H1 (cell line): ENCODE measurements at regions not wholly inside any gene's neighbourhood (a gene's known extent, or its start where the extent isn't known, plus 50 kb on each side); places are given as distances from the start of the nearest gene placed in this dataset.

Source experiments
- BCL11A ChIP-seq, 2 experiments: IDR thresholded peaks; one replicate each; pipeline ENCODE4 v1.6.1; 2011; ENCODE audit warnings: low read depth in 2 of 2, low read length in 2 of 2, mild to moderate bottlenecking in 2 of 2
- YY1 ChIP-seq: IDR thresholded peaks from 2 replicates; pipeline ENCODE4 v1.6.1; 2011; ENCODE audit warnings: low read depth, mild to moderate bottlenecking, low read length

DNA sequence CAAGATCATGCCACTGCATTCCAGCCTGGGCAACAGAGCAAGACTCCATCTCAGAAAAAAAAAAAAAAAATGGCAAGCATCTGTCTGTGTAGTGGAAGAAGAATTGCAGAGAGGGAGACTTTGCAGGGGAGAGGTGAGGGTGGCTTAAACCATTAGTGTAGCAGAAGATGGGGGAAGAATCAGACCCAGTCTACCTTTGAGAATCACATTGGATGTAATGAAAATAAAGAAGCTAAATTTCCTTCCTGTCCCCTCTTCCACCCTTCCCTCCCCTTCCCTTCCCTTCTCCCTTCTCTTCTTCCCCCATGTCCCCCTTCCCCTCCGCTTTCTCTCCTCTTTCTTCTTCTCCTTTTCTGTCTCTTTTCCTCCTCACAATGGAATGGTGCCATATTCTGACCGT is 180.8 kb upstream of the SVIL start (continued):
- TF ChIP-seq BCL11A (IDR thresholded peaks at IDR 0.05; ENCODE audit: low read depth in 2 of 2, low read length in 2 of 2) (no peak), YY1 (no peak)
